GM18861 (cell line): ENCODE measurements at regions not wholly inside any gene's neighbourhood (a gene's known extent, or its start where the extent isn't known, plus 50 kb on each side); places are given as distances from the start of the nearest gene placed in this dataset.

Source experiments
- ATAC-seq: cut with Tn5 transposase; IDR thresholded peaks from one replicate; pipeline ENCODE4 v1.9.1; 2021; ENCODE audit not compliant: unreplicated experiment

DNA sequence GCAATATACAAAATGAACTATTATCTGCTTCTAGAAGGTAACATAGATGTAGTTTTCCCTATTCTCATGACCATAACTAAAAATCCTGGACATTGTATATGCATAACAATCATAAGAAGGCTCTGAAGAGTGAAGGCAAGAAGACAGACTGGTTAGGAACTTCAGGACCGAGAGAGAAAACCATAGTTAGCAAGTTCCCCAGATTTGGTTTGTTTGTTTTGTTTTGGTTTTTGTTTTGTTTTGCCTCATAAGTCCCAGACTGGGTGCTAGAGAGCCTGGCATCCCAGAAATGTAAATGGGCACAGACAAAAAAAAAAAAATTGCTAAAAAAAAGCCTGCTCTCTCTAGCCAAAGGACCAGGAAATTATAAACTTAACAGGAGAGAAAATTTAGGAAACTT lies 192.2 kb upstream of the FBXO11 start:
- no peak for ATAC-seq

DNA sequence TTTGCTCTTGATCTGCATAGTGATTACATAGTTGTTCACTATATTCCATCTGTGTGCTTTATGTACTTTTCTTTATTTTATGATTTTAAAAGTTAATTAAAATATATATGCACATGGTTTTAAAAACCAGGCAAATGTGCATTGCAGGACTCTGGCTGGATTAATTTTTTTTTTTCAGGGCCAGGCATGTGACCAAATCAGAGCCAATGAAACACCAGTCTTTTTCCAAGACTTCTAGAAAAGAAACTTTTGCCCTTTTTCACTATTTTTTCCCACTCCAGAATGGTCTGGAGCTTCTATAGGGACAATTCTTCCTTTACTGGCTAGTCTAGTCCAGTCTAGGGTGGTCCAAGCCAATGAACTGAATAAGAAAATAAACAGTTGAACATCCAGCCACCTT lies 198.1 kb upstream of the FBXO11 start:
- ATAC-seq, result no peak

DNA sequence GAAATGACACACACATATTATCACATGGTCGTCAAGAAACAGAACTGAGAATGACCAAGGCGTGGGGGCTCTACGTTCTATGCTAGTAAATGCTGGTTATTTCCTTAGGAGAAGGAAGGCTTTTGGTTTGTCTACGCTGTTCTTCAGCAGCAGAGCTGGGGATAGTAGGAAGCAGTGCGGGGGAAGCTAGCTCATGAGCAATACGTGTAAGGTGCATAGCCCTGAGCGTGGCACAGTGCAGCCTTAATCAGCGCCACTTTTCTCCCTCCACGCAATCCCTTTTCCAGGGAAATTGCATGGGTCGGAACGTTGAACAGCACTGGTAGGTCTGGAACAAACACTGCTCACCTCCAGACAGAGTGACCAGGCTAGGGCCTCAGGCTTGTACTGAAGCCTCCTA lies 199.6 kb upstream of the FBXO11 start:
- no peak for ATAC-seq

GRCh38 chr2:48107326-48107925 lies 201.1 kb upstream of the FBXO11 start:
- ATAC-seq, result no peak

DNA sequence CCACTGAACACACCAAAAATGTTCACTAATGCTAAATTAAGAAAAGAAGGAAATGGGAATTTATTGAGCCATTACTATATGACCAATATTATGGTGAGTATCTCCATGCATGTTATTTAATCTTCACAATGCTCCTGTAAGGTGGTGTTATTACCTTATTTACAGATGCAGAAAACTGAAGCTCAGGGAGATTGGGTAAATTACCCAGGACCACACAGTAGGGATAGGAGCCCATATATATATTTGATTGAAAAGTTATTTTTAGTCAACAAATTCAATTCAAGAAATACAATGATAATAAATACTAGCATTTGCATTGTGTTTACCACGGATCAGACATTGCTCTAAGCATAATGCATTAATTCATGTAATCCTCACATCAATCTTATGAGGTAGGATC lies 202.2 kb upstream of the FBXO11 start:
- ATAC-seq, result no peak

- no peak for ATAC-seq
Measured at GRCh38 chr2:48109491-48110204, 203.3 kb upstream of the FBXO11 start.

DNA sequence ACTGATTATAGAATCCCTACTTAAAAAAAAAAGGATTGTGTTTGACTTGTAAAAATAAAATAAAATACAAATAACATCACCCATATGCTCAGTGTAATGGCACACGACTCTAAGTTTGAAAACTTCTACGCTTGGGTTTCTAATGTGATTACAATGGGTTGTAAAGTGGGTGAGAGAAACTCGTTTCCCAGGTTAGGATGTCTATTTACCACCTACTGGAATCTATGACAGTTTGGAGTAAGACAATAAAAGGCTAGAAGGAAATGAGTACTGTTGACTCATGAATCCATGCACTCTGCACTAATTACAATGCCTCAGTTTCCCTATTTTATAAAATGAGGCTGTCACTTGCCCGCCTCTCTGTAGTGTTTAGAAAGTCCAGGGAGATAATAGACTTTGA lies 204.0 kb upstream of the FOXN2 start:
- no peak for ATAC-seq

GRCh38 chr2:48112911-48113680 lies 201.4 kb upstream of the FOXN2 start:
- ATAC-seq, result no peak

- peak; percentile 20 for ATAC-seq
Measured at GRCh38 chr2:48113767-48114166, 200.7 kb upstream of the FOXN2 start.

GRCh38 chr2:48114256-48114655 lies 200.2 kb upstream of the FOXN2 start:
- ATAC-seq, result peak; percentile 60

- no peak for ATAC-seq
Measured at GRCh38 chr2:48116497-48116896, 198.0 kb upstream of the FOXN2 start.

- no peak for ATAC-seq
Measured at GRCh38 chr2:48118895-48119294, 195.6 kb upstream of the FOXN2 start.

DNA sequence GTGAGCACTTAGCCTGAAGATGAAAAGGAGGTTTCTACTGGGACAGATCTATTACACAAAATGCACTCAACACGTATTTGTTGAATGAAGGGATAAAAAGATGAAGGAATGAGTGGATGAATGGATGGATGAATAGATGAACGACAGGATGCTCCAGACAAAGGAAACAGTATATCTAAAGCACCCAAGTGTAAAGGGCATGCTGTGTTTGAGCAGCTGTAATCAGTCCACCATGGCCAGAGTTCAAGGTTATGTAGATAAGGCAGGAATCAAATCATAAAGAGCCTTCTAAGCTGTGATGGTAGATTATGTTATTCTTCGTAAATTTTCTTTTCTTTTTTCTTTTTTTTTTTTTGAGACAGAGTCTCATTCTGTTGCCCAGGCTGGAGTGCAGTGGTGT lies 194.4 kb upstream of the FOXN2 start:
- ATAC-seq, result no peak

- ATAC-seq, result no peak
Measured at GRCh38 chr2:48120759-48121242, 193.7 kb upstream of the FOXN2 start.

DNA sequence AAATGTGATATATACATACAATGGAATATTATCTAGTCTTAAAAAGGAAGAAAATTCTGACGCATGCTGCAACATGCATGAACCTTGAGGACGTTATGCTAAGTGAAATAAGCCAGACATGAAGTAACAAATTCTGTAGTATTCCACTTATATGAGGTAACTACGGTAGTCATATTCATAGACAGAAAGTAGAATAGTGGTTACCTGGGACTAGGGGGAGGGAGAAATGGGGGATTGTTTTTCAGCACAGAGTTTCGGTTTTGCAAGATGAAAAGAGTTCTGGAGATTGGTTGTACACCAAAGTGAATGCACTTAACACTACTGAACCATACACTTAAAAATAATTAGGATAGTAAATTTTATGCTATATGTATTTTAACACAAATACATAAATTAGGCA lies 192.3 kb upstream of the FOXN2 start:
- ATAC-seq, result no peak

GRCh38 chr2:48124592-48124991 lies 189.9 kb upstream of the FOXN2 start:
- no peak for ATAC-seq

GRCh38 chr2:48126162-48126561 lies 188.3 kb upstream of the FOXN2 start:
- ATAC-seq, result no peak

GRCh38 chr2:48127612-48128191 lies 186.8 kb upstream of the FOXN2 start:
- ATAC-seq, result no peak

- ATAC-seq, result no peak
Measured at GRCh38 chr2:48129293-48129950, 185.1 kb upstream of the FOXN2 start.

GRCh38 chr2:48131539-48132270 lies 182.8 kb upstream of the FOXN2 start:
- ATAC-seq, result no peak

DNA sequence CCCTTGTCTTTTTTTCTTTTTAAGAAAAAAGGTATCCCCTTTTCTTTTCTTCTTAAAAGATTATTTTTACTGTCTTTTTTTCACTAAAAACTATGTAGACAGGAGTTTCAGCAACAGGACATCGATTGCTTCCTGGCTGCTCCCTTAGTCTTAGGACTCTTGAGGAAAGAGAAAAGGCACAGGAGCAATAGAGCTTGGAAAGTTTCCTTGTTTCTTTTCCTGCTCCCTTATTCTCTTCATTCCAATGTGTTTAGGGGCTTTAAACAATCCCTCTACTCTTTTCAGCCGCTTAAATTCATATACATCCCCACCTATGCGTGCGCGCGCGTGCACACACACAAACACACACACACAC lies 182.2 kb upstream of the FOXN2 start:
- ATAC-seq, result no peak
